Loucy (cell line): ENCODE measurements at regions not wholly inside any gene's neighbourhood (a gene's known extent, or its start where the extent isn't known, plus 50 kb on each side); places are given as distances from the start of the nearest gene placed in this dataset.
"Not testable (repeated sequence)": the region's sequence is repeated elsewhere in the genome, so short reads cannot be mapped to it uniquely, and the experiment has no call there.

Source experiments
- H2AFZ ChIP-seq: fragments of 200-600 bp; sonication (generic); 2 replicates; pipeline ENCODE4 v1.6.0; 2016; ENCODE audit warnings: antibody characterized with exemption, mild to moderate bottlenecking, low read length, moderate library complexity
- H3F3A ChIP-seq: fragments of 200-600 bp; 2 replicates; pipeline ENCODE4 v1.6.0; 2016; ENCODE audit warnings: antibody characterized with exemption, low read depth, mild to moderate bottlenecking
- H3K27me3 ChIP-seq: fragments of 200-600 bp; sonication (generic); 2 replicates; pipeline ENCODE4 v1.6.1; 2014; ENCODE audit warnings: low read length, mild to moderate bottlenecking; ENCODE audit not compliant: insufficient read depth, poor library complexity, severe bottlenecking
- H3K36me3 ChIP-seq: fragments of 200-600 bp; sonication (generic); 2 replicates; pipeline ENCODE4 v1.6.1; 2016; ENCODE audit warnings: low read length; ENCODE audit not compliant: insufficient read depth
- H3K4me1 ChIP-seq: fragments of 200-600 bp; sonication (generic); 2 replicates; pipeline ENCODE4 v1.5.1; 2014; ENCODE audit warnings: low read length, mild to moderate bottlenecking; ENCODE audit not compliant: insufficient read depth, poor library complexity, severe bottlenecking
- H3K4me2 ChIP-seq: fragments of 200-600 bp; sonication (generic); 2 replicates; pipeline ENCODE4 v1.6.0; 2014; ENCODE audit warnings: antibody characterized with exemption, low read length, low read depth, mild to moderate bottlenecking; ENCODE audit not compliant: poor library complexity, severe bottlenecking
- H3K4me3 ChIP-seq: fragments of 200-600 bp; sonication (generic); 2 replicates; pipeline ENCODE4 v1.5.1; 2014; ENCODE audit warnings: low read length, mild to moderate bottlenecking, mixed read lengths; ENCODE audit not compliant: poor library complexity, severe bottlenecking
- H3K79me2 ChIP-seq: fragments of 200-600 bp; sonication (generic); 2 replicates; pipeline ENCODE4 v1.6.1; 2014; ENCODE audit warnings: low read length; ENCODE audit not compliant: insufficient read depth
- H3K9ac ChIP-seq: fragments of 200-600 bp; sonication (generic); 2 replicates; pipeline ENCODE4 v1.6.0; 2014; ENCODE audit warnings: mild to moderate bottlenecking, low read depth, low read length, moderate library complexity; ENCODE audit not compliant: poor library complexity, severe bottlenecking
- H3K9me2 ChIP-seq: fragments of 200-600 bp; sonication (generic); replicated peaks from 2 replicates; pipeline ENCODE4 v1.6.1; 2016; ENCODE audit warnings: low read depth, low read length, mixed read lengths
- H3K9me3 ChIP-seq: fragments of 200-600 bp; sonication (generic); 2 replicates; pipeline ENCODE4 v1.6.1; 2014; ENCODE audit warnings: mild to moderate bottlenecking, antibody characterized with exemption, low read length, low read depth; ENCODE audit not compliant: insufficient read depth
- H4K20me1 ChIP-seq: fragments of 200-600 bp; sonication (generic); 2 replicates; pipeline ENCODE4 v1.6.0; 2014; ENCODE audit warnings: antibody characterized with exemption, low read length, mild to moderate bottlenecking; ENCODE audit not compliant: insufficient read depth, poor library complexity, severe bottlenecking
- EZH2phosphoT487 ChIP-seq: fragments of 200-600 bp; IDR thresholded peaks from 2 replicates; pipeline ENCODE4 v1.6.1; 2018; ENCODE audit warnings: antibody characterized with exemption, mild to moderate bottlenecking, moderate library complexity, borderline replicate concordance
- TF ChIP-seq, protein P1 (sequence below): fragments of 200-600 bp; sonication (generic); conservative IDR thresholded peaks from 2 replicates; pipeline ENCODE4 v1.5.1; 2014; ENCODE audit warnings: mild to moderate bottlenecking, antibody characterized with exemption, low read length

DNA sequence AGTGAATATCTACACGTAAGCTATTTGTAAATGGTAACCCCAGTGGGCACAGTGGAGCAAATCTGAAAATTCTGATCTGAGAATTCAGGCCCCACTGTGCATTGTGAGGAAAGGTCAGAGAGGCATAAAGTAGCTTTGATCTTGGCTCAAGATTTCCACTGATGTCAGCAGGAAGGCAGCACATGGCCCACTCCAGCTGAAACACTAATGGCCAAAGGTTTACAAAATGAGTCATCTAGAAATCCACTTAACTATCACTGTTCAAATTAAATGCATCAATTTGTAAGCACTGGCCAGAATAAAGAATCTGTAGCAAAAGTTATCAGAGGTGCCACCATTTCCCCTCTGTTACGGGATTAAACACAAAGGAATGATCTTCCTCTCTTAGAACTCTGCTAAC lies 191.6 kb downstream of the C9orf152 start:
- Histone ChIP-seq H3K36me3 (no peaks in the 10 kb centered on the region), H3K4me3 (no peak overlapping the region), H3F3A (no peaks in the 10 kb centered on the region), H3K79me2 (no peaks in the 10 kb centered on the region), H3K9me2 (no peaks in the 10 kb centered on the region), H3K9ac (no peak overlapping the region), H3K4me2 (no peak overlapping the region), H3K9me3 (no peaks in the 10 kb centered on the region), H2AFZ (no peak overlapping the region), H3K27me3 (no peaks in the 10 kb centered on the region), H3K4me1 (no peaks in the 10 kb centered on the region), H4K20me1 (no peaks in the 10 kb centered on the region)
- TF ChIP-seq, protein P1, sequence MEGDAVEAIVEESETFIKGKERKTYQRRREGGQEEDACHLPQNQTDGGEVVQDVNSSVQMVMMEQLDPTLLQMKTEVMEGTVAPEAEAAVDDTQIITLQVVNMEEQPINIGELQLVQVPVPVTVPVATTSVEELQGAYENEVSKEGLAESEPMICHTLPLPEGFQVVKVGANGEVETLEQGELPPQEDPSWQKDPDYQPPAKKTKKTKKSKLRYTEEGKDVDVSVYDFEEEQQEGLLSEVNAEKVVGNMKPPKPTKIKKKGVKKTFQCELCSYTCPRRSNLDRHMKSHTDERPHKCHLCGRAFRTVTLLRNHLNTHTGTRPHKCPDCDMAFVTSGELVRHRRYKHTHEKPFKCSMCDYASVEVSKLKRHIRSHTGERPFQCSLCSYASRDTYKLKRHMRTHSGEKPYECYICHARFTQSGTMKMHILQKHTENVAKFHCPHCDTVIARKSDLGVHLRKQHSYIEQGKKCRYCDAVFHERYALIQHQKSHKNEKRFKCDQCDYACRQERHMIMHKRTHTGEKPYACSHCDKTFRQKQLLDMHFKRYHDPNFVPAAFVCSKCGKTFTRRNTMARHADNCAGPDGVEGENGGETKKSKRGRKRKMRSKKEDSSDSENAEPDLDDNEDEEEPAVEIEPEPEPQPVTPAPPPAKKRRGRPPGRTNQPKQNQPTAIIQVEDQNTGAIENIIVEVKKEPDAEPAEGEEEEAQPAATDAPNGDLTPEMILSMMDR = no peak
- TF ChIP-seq EZH2phosphoT487 = no peak

GRCh38 chr9:110020216-110020615 lies 187.7 kb downstream of the C9orf152 start:
- H3K4me2 ChIP-seq, H3K27me3 ChIP-seq, H3K9me3 ChIP-seq, H3K9me2 ChIP-seq, H2AFZ ChIP-seq, H4K20me1 ChIP-seq, H3K36me3 ChIP-seq, H3K79me2 ChIP-seq, H3K4me1 ChIP-seq, H3F3A ChIP-seq, H3K9ac ChIP-seq, H3K4me3 ChIP-seq: not testable (repeated sequence)

GRCh38 chr9:110021891-110022290 lies 186.1 kb downstream of the C9orf152 start:
- Histone ChIP-seq H3K27me3 (no peaks in the 10 kb centered on the region), H3K9me2 (no peaks in the 10 kb centered on the region), H3F3A (no peaks in the 10 kb centered on the region), H3K9me3 (no peaks in the 10 kb centered on the region), H3K79me2 (no peaks in the 10 kb centered on the region), H4K20me1 (no peaks in the 10 kb centered on the region), H3K9ac (no peak overlapping the region), H3K36me3 (no peaks in the 10 kb centered on the region), H3K4me2 (no peak overlapping the region), H3K4me3 (no peak overlapping the region), H3K4me1 (no peaks in the 10 kb centered on the region), H2AFZ (peak overlapping the region; percentile 66; the same call in 1 of the 2 replicates)
- TF ChIP-seq EZH2phosphoT487 = no peak
- TF ChIP-seq, protein P1 = no peak

DNA sequence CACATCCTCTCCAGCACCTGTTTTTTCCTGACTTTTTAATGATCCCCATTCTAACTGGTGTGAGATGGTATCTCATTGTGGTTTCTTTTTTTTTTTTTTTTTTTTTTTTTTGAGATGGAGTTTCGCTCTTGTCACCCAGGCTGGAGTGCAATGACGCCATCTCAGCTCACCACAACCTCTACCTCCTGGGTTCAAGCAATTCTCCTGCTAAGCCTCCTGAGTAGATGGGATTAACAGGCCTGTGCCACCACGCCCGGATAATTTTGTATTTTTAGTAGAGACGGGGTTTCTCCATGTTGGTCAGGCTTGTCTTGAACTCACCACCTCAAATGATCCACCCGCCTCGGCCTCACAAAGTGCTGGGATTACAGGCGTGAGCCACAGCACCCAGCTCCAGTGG lies 184.7 kb downstream of the C9orf152 start:
- not testable (repeated sequence) for H2AFZ ChIP-seq, H3F3A ChIP-seq, H4K20me1 ChIP-seq, H3K9ac ChIP-seq, H3K27me3 ChIP-seq, H3K36me3 ChIP-seq, H3K4me3 ChIP-seq, H3K4me2 ChIP-seq, H3K79me2 ChIP-seq, H3K9me3 ChIP-seq, H3K9me2 ChIP-seq, H3K4me1 ChIP-seq
